ENCODE measurements at regions not wholly inside any gene's neighbourhood (a gene's known extent, or its start where the extent isn't known, plus 50 kb on each side); places are given as distances from the start of the nearest gene placed in this dataset.

- no peaks in the 10 kb centered on the region for H3K27me3 Mint-ChIP-seq (ENCODE audit: unreplicated experiment)
- DNase-seq, result no peak
- no peak overlapping the region for H3K27ac Mint-ChIP-seq (ENCODE audit: unreplicated experiment)
- H3K4me3 Mint-ChIP-seq (ENCODE audit: unreplicated experiment), result no peak overlapping the region
- no peaks in the 10 kb centered on the region for H3K9me3 Mint-ChIP-seq (ENCODE audit: unreplicated experiment)
- no peaks in the 10 kb centered on the region for H3K4me1 Mint-ChIP-seq (ENCODE audit: low read depth, unreplicated experiment)
- TF ChIP-seq CTCF (IDR thresholded peaks at IDR 0.05; ENCODE audit: partially characterized antibody, unreplicated experiment), result no peak
- no peaks in the 10 kb centered on the region for H3K36me3 Mint-ChIP-seq (ENCODE audit: unreplicated experiment)
These were observed 220.7 kb upstream of the RXFP2 start for GRCh38 chr13:31518645-31519044.

- DNase-seq, result no peak
- no peak overlapping the region for H3K27ac Mint-ChIP-seq (ENCODE audit: unreplicated experiment)
- TF ChIP-seq CTCF (IDR thresholded peaks at IDR 0.05; ENCODE audit: partially characterized antibody, unreplicated experiment), result no peak
- no peaks in the 10 kb centered on the region for H3K36me3 Mint-ChIP-seq (ENCODE audit: unreplicated experiment)
- H3K4me1 Mint-ChIP-seq (ENCODE audit: low read depth, unreplicated experiment), result no peaks in the 10 kb centered on the region
- H3K4me3 Mint-ChIP-seq (ENCODE audit: unreplicated experiment), result no peak overlapping the region
- H3K27me3 Mint-ChIP-seq (ENCODE audit: unreplicated experiment), result peaks cover 2% of the 10 kb centered on the region
- no peaks in the 10 kb centered on the region for H3K9me3 Mint-ChIP-seq (ENCODE audit: unreplicated experiment)
These were observed 217.9 kb upstream of the RXFP2 start for GRCh38 chr13:31521435-31521834.

- no peaks in the 10 kb centered on the region for H3K36me3 Mint-ChIP-seq (ENCODE audit: unreplicated experiment)
- H3K4me3 Mint-ChIP-seq (ENCODE audit: unreplicated experiment), result no peak overlapping the region
- H3K4me1 Mint-ChIP-seq (ENCODE audit: low read depth, unreplicated experiment), result no peaks in the 10 kb centered on the region
- no peak overlapping the region for H3K27ac Mint-ChIP-seq (ENCODE audit: unreplicated experiment)
- peaks cover 2% of the 10 kb centered on the region for H3K27me3 Mint-ChIP-seq (ENCODE audit: unreplicated experiment)
- H3K9me3 Mint-ChIP-seq (ENCODE audit: unreplicated experiment), result no peaks in the 10 kb centered on the region
- DNase-seq, result no peak
- TF ChIP-seq CTCF (IDR thresholded peaks at IDR 0.05; ENCODE audit: partially characterized antibody, unreplicated experiment), result no peak
These were observed 216.9 kb upstream of the RXFP2 start for GRCh38 chr13:31522396-31522795.

GRCh38 chr13:31528176-31528575 is 211.2 kb upstream of the RXFP2 start:
- Mint-ChIP-seq H3K36me3 (ENCODE audit: unreplicated experiment) (peaks cover 3% of the 10 kb centered on the region), H3K27me3 (ENCODE audit: unreplicated experiment) (peaks cover 2% of the 10 kb centered on the region), H3K27ac (ENCODE audit: unreplicated experiment) (no peak overlapping the region), H3K4me1 (ENCODE audit: low read depth, unreplicated experiment) (no peaks in the 10 kb centered on the region), H3K4me3 (ENCODE audit: unreplicated experiment) (no peak overlapping the region), H3K9me3 (ENCODE audit: unreplicated experiment) (peaks cover 3% of the 10 kb centered on the region)
- TF ChIP-seq CTCF (IDR thresholded peaks at IDR 0.05; ENCODE audit: partially characterized antibody, unreplicated experiment), result no peak
- no peak for DNase-seq

GRCh38 chr13:31528758-31529157 is 210.6 kb upstream of the RXFP2 start:
- no peak for DNase-seq
- TF ChIP-seq CTCF (IDR thresholded peaks at IDR 0.05; ENCODE audit: partially characterized antibody, unreplicated experiment), result no peak
- Mint-ChIP-seq H3K27me3 (ENCODE audit: unreplicated experiment) (peaks cover 2% of the 10 kb centered on the region), H3K4me1 (ENCODE audit: low read depth, unreplicated experiment) (no peaks in the 10 kb centered on the region), H3K36me3 (ENCODE audit: unreplicated experiment) (peaks cover 6% of the 10 kb centered on the region), H3K27ac (ENCODE audit: unreplicated experiment) (no peak overlapping the region), H3K4me3 (ENCODE audit: unreplicated experiment) (no peak overlapping the region), H3K9me3 (ENCODE audit: unreplicated experiment) (peaks cover 3% of the 10 kb centered on the region)
